IMR-90 (cell line): ENCODE measurements at regions not wholly inside any gene's neighbourhood (a gene's known extent, or its start where the extent isn't known, plus 50 kb on each side); places are given as distances from the start of the nearest gene placed in this dataset.

Source experiments
- ATAC-seq: fragments of 200-7000 bp; cut with Tn5 transposase; 2 replicates; pipeline ENCODE4 v1.9.1; 2020; ENCODE audit warnings: low read depth, mild to moderate bottlenecking, moderate library complexity
- BruUV-seq: library from RNA; stranded (reverse); fragments of 400-500 nt; replicated peaks from 2 replicates; lab custom pipeline; 2021; lab: Mats Ljungman, UMichigan
- CTCF ChIA-PET: fragments of 300-600 bp; formaldehyde crosslinking; extraction: SDS; loops from one replicate; lab custom pipeline; 2021; ENCODE audit warnings: antibody characterized with exemption; lab: Yijun Ruan, JAX
- POLR2A ChIA-PET: fragments of 300-600 bp; sonication (Branson Sonifier 250); formaldehyde crosslinking; loops from one replicate; lab custom pipeline; 2022; ENCODE audit warnings: antibody characterized with exemption; ENCODE audit not compliant: unreplicated experiment; lab: Charles Lee
- DNase-seq: peaks from one replicate; pipeline ENCODE4 v3.0.0; 2013
- H2AFZ ChIP-seq: replicated peaks from 2 replicates; pipeline ENCODE3; 2013; ENCODE audit warnings: low read length, mild to moderate bottlenecking; ENCODE audit not compliant: poor library complexity
- H2AK5ac ChIP-seq: 2 replicates; pipeline ENCODE4 v1.6.1; 2013; ENCODE audit warnings: low read depth, low read length, inconsistent platforms
- H2AK9ac ChIP-seq: replicated peaks from 2 replicates; pipeline ENCODE3; 2013; ENCODE audit warnings: mild to moderate bottlenecking, low read depth, low read length, moderate library complexity; ENCODE audit not compliant: poor library complexity
- H2BK120ac ChIP-seq: 2 replicates; pipeline ENCODE4 v1.6.1; 2013; ENCODE audit warnings: low read depth, low read length, inconsistent platforms
- H2BK15ac ChIP-seq: 3 replicates; pipeline ENCODE4 v1.6.1; 2013; ENCODE audit warnings: low read depth, low read length, inconsistent platforms
- H2BK20ac ChIP-seq: 2 replicates; pipeline ENCODE4 v1.6.1; 2013; ENCODE audit warnings: low read depth, mild to moderate bottlenecking, inconsistent platforms, low read length, moderate library complexity
- H2BK5ac ChIP-seq: 2 replicates; pipeline ENCODE4 v1.6.1; 2013; ENCODE audit warnings: mild to moderate bottlenecking, low read depth, low read length, inconsistent platforms; ENCODE audit not compliant: poor library complexity, severe bottlenecking
- H3K14ac ChIP-seq: replicated peaks from 2 replicates; pipeline ENCODE4 v1.6.1; 2013; ENCODE audit warnings: low read depth, low read length, inconsistent platforms
- H3K18ac ChIP-seq: 2 replicates; pipeline ENCODE4 v1.6.1; 2013; ENCODE audit warnings: low read depth, low read length, control low read depth
- H3K23ac ChIP-seq: 2 replicates; pipeline ENCODE4 v1.6.1; 2013; ENCODE audit warnings: low read depth, low read length, inconsistent platforms
- H3K27ac ChIP-seq: 2 replicates; pipeline ENCODE4 v1.5.1; 2013; ENCODE audit warnings: mild to moderate bottlenecking, control low read depth, low read length; ENCODE audit not compliant: insufficient read depth
- H3K27me3 ChIP-seq: 2 replicates; pipeline ENCODE4 v1.6.1; 2013; ENCODE audit warnings: low read length; ENCODE audit not compliant: control insufficient read depth, insufficient read depth
- H3K36me3 ChIP-seq: 2 replicates; pipeline ENCODE4 v1.6.1; 2013; ENCODE audit warnings: low read length, mixed read lengths; ENCODE audit not compliant: control insufficient read depth, insufficient read depth
- H3K4ac ChIP-seq: 2 replicates; pipeline ENCODE4 v1.6.1; 2013; ENCODE audit warnings: low read depth, low read length, inconsistent platforms
- H3K4me1 ChIP-seq: 2 replicates; pipeline ENCODE4 v1.6.1; 2013; ENCODE audit warnings: low read length, mixed read lengths; ENCODE audit not compliant: control insufficient read depth, insufficient read depth
- H3K4me2 ChIP-seq: 2 replicates; pipeline ENCODE4 v1.6.1; 2013; ENCODE audit warnings: low read depth, mild to moderate bottlenecking, control low read depth, low read length, moderate library complexity
- H3K4me3 ChIP-seq: 2 replicates; pipeline ENCODE4 v1.5.1; 2013; ENCODE audit warnings: low read depth, mild to moderate bottlenecking, control low read depth, low read length, moderate library complexity; ENCODE audit not compliant: insufficient read depth
- H3K56ac ChIP-seq: 2 replicates; pipeline ENCODE4 v1.6.1; 2013; ENCODE audit warnings: low read length, inconsistent platforms; ENCODE audit not compliant: insufficient read depth; ENCODE audit errors: extremely low read depth
- H3K79me1 ChIP-seq, 2 experiments: 2 replicates each; pipeline ENCODE4 v1.6.1; 2013; ENCODE audit warnings: low read length in 2 of 2, inconsistent platforms in 1 of 2, low read depth in 1 of 2
- H3K9ac ChIP-seq: 2 replicates; pipeline ENCODE4 v1.6.1; 2013; ENCODE audit warnings: low read depth, low read length, control low read depth
- H3K9me1 ChIP-seq: 2 replicates; pipeline ENCODE4 v1.6.1; 2013; ENCODE audit warnings: low read length, inconsistent platforms; ENCODE audit not compliant: insufficient read depth
- H3K9me3 ChIP-seq: 2 replicates; pipeline ENCODE4 v1.6.1; 2013; ENCODE audit warnings: low read length; ENCODE audit not compliant: control insufficient read depth, insufficient read depth
- H4K20me1 ChIP-seq: 2 replicates; pipeline ENCODE4 v1.6.1; 2013; ENCODE audit warnings: low read length, inconsistent platforms; ENCODE audit not compliant: insufficient read depth
- H4K5ac ChIP-seq: 2 replicates; pipeline ENCODE4 v1.6.1; 2013; ENCODE audit warnings: mild to moderate bottlenecking, low read depth, low read length, control low read depth
- H4K8ac ChIP-seq, 2 experiments: 2 replicates each; pipeline ENCODE4 v1.6.1; 2013; ENCODE audit warnings: low read depth in 2 of 2, low read length in 2 of 2, control low read depth in 1 of 2, inconsistent platforms in 1 of 2
- H4K91ac ChIP-seq: 2 replicates; pipeline ENCODE4 v1.6.1; 2013; ENCODE audit warnings: low read depth, low read length, inconsistent platforms; ENCODE audit not compliant: insufficient read depth
- BHLHE40 ChIP-seq: fragments of 150-350 bp; IDR thresholded peaks from 2 replicates; pipeline ENCODE4 v1.6.1; 2016; ENCODE audit warnings: mild to moderate bottlenecking, low read depth, low read length
- CEBPB ChIP-seq: IDR thresholded peaks from 2 replicates; pipeline ENCODE4 v1.6.1; 2012; ENCODE audit warnings: low read depth, low read length, improper control_type of control experiment
- NFE2L2 ChIP-seq: fragments of 150-350 bp; IDR thresholded peaks from 2 replicates; pipeline ENCODE4 v1.6.1; 2016; ENCODE audit warnings: low read depth, mild to moderate bottlenecking, low read length
- RCOR1 ChIP-seq: IDR thresholded peaks from 2 replicates; pipeline ENCODE4 v1.6.1; 2012; ENCODE audit warnings: mild to moderate bottlenecking, low read length, improper control_type of control experiment; ENCODE audit not compliant: insufficient replicate concordance
- RFX5 ChIP-seq: IDR thresholded peaks from 2 replicates; pipeline ENCODE4 v1.8.0; 2012; ENCODE audit warnings: low read depth, mild to moderate bottlenecking, low read length, moderate library complexity
- USF2 ChIP-seq: fragments of 150-350 bp; IDR thresholded peaks from 2 replicates; pipeline ENCODE4 v1.6.1; 2017; ENCODE audit warnings: mild to moderate bottlenecking, antibody characterized with exemption, low read length, low read depth
- WGBS, 2 experiments: methylation state at CpG; one replicate each; pipeline versions ENCODE4 v1.1.5 to v1.1.7; 2013; ENCODE audit warnings: missing lambda C conversion rate in 2 of 2; ENCODE audit not compliant: insufficient read length in 1 of 2; ENCODE audit errors: extremely low coverage in 2 of 2; 5-methylcytosine and 5-hydroxymethylcytosine counted together
- dilution Hi-C: fragments of 300-500 bp; cut with HindIII; formaldehyde crosslinking; loops from one replicate; pipeline ENCODE4 v1.14.3; 2018; ENCODE audit warnings: low sequenced_read_pairs; ENCODE audit not compliant: unreplicated experiment
- in situ Hi-C: fragments of 300-500 bp; cut with MboI; formaldehyde crosslinking; loops from 3 replicates; pipeline ENCODE4 v1.14.3; 2019; ENCODE audit warnings: low sequenced_read_pairs, inconsistent platforms, mixed read lengths
- intact Hi-C: fragments of 100-400 bp; cut with micrococcal nuclease; formaldehyde crosslinking; loops from 2 replicates; pipeline ENCODE4 v1.10.0; 2022

GRCh38 chr13:57878291-57878690, 246.7 kb downstream of the PCDH17 start:
- dilution Hi-C loops: no loop called here
- H4K8ac ChIP-seq: no peak overlapping the region

More at GRCh38 chr13:57878291-57878690, 246.7 kb downstream of the PCDH17 start:
- Histone ChIP-seq H3K27ac (no peak overlapping the region), H3K18ac (no peak overlapping the region), H3K9me3 (no peaks in the 10 kb centered on the region), H2AK5ac (no peak overlapping the region), H3K9ac (no peak overlapping the region), H3K56ac (no peak overlapping the region), H4K5ac (no peak overlapping the region), H2BK15ac (no peak overlapping the region), H3K4me3 (no peak overlapping the region), H3K9me1 (no peaks in the 10 kb centered on the region), H3K4me1 (no peaks in the 10 kb centered on the region), H2BK120ac (no peak overlapping the region), H3K4ac (no peak overlapping the region), H2AFZ (no peak overlapping the region), H3K4me2 (no peak overlapping the region), H3K79me1 (no peaks in the 10 kb centered on the region), H3K14ac (no peak overlapping the region), H2BK20ac (no peak overlapping the region), H2BK5ac (no peak overlapping the region), H3K27me3 (no peaks in the 10 kb centered on the region), H4K91ac (no peak overlapping the region), H4K20me1 (no peaks in the 10 kb centered on the region), H3K36me3 (no peaks in the 10 kb centered on the region), H3K23ac (no peak overlapping the region), H2AK9ac (no peak overlapping the region)
- POLR2A ChIA-PET: no interaction called here
- in situ Hi-C loops: no loop called here
- intact Hi-C loops: no loop called here
- DNase-seq: no peak
- no peak for ATAC-seq
- no peak for TF ChIP-seq USF2
- no peak for TF ChIP-seq NFE2L2
- TF ChIP-seq BHLHE40: no peak
- TF ChIP-seq RFX5: no peak
- TF ChIP-seq RCOR1: no peak
- TF ChIP-seq CEBPB: no peak
- BruUV-seq: no TSS peak
- CTCF ChIA-PET: no interaction called here
- no CpG with 5 or more reads among the region's 2 CpGs for WGBS, 2 experiments
